ENCODE measurements at regions not wholly inside any gene's neighbourhood (a gene's known extent, or its start where the extent isn't known, plus 50 kb on each side); places are given as distances from the start of the nearest gene placed in this dataset.

DNA sequence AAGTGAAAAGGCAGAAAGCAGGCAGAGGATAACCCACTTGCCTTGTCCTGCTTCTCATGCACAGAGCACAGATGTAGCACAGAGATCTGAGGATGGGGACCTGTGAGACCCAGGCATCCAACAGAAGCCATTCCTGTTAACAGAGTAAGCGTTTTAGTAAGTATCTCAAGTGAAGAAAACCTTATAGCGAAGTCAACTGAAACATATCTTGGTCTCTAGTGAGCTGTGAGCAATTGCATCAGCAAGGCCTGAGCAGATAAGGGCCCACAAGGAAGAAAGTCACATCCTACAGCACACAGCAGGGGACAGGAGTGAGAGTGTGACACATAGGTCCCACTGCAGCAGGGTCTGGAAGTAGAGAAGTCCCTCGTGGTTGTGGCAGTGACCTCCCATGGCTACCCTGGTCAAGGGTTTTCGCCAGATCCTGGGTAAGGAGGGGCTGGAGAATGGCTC is 248.7 kb upstream of the TNP1 start:
- H3K4me1 Mint-ChIP-seq, result no peaks in the 10 kb centered on the region
- H3K4me3 Mint-ChIP-seq, result no peak overlapping the region
- peaks cover 0 to 3% (median 0%) of the 10 kb centered on the region in 3 donors for H3K36me3 Mint-ChIP-seq
- no peaks in the 10 kb centered on the region for H3K9me3 Mint-ChIP-seq
- DNase-seq, result no peak
- no peak overlapping the region for H3K27ac Mint-ChIP-seq
- peaks cover 0 to 4% (median 3%) of the 10 kb centered on the region in 3 donors for H3K27me3 Mint-ChIP-seq (ENCODE audit: low read depth in 3 of 3)

DNA sequence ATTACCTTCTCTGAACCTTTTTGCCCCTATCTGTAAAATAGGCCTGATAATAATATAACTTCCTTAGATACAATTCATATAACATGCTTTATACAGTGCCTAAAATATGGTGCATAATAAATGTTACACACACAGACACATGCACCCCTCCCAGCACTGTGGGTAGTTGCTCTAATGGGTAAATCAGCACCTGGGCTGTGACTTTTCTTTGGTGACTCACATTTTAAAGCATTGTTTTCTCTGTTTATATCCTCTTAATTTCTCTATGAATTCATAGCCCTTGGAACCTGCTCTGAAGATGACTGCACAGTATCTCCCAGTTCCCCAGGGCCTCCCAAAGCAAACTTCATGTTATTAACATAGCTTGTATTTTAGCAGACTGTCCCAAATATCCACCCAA is 248.2 kb upstream of the TNP1 start:
- no peak overlapping the region for H3K27ac Mint-ChIP-seq
- no peak overlapping the region for H3K4me3 Mint-ChIP-seq
- DNase-seq, result no peak
- no peaks in the 10 kb centered on the region for H3K9me3 Mint-ChIP-seq
- peaks cover 0 to 3% (median 0%) of the 10 kb centered on the region in 3 donors for H3K36me3 Mint-ChIP-seq
- no peaks in the 10 kb centered on the region for H3K4me1 Mint-ChIP-seq
- peaks cover 0 to 4% (median 3%) of the 10 kb centered on the region in 3 donors for H3K27me3 Mint-ChIP-seq (ENCODE audit: low read depth in 3 of 3)

- no peaks in the 10 kb centered on the region for H3K4me1 Mint-ChIP-seq
- H3K4me3 Mint-ChIP-seq, result no peak overlapping the region
- peaks cover 0 to 4% (median 2%) of the 10 kb centered on the region in 3 donors for H3K27me3 Mint-ChIP-seq (ENCODE audit: low read depth in 3 of 3)
- peaks cover 0 to 3% (median 0%) of the 10 kb centered on the region in 3 donors for H3K36me3 Mint-ChIP-seq
- no peaks in the 10 kb centered on the region for H3K9me3 Mint-ChIP-seq
- DNase-seq, result no peak
- H3K27ac Mint-ChIP-seq, result no peak overlapping the region
Observed at GRCh38 chr2:217107480-217107879, 247.6 kb upstream of the TNP1 start.

GRCh38 chr2:217106650-217107014 is 246.8 kb upstream of the TNP1 start:
- Mint-ChIP-seq H3K9me3 (no peaks in the 10 kb centered on the region), H3K27ac (no peak overlapping the region), H3K36me3 (peaks cover 0 to 3% (median 0%) of the 10 kb centered on the region in 3 donors), H3K4me1 (no peaks in the 10 kb centered on the region), H3K27me3 (ENCODE audit: low read depth in 3 of 3) (peaks cover 0 to 6% (median 2%) of the 10 kb centered on the region in 3 donors), H3K4me3 (peak overlapping the region in 1 of 5 donors; percentile 4)
- DNase-seq, result no peak

GRCh38 chr2:217105733-217106649 is 246.1 kb upstream of the TNP1 start:
- DNase-seq, result peak in 1 of 3 donors; percentile 2
- Mint-ChIP-seq H3K27me3 (ENCODE audit: low read depth in 3 of 3) (peaks cover 0 to 6% (median 3%) of the 10 kb centered on the region in 3 donors), H3K36me3 (peaks cover 0 to 3% (median 0%) of the 10 kb centered on the region in 3 donors), H3K9me3 (no peaks in the 10 kb centered on the region), H3K4me3 (peak overlapping the region in 1 of 5 donors; percentile 38), H3K4me1 (no peaks in the 10 kb centered on the region), H3K27ac (peak overlapping the region in 2 of 6 donors; percentile 60 to 72)

- DNase-seq, result no peak
- peaks cover 0 to 3% (median 0%) of the 10 kb centered on the region in 3 donors for H3K36me3 Mint-ChIP-seq
- H3K27me3 Mint-ChIP-seq (ENCODE audit: low read depth in 3 of 3), result peaks cover 0 to 6% (median 4%) of the 10 kb centered on the region in 3 donors
- H3K4me3 Mint-ChIP-seq, result no peak overlapping the region
- no peak overlapping the region for H3K27ac Mint-ChIP-seq
- H3K4me1 Mint-ChIP-seq, result no peaks in the 10 kb centered on the region
- no peaks in the 10 kb centered on the region for H3K9me3 Mint-ChIP-seq
Observed at GRCh38 chr2:217103752-217104545, 244.1 kb upstream of the TNP1 start.

- H3K4me1 Mint-ChIP-seq, result no peaks in the 10 kb centered on the region
- H3K27ac Mint-ChIP-seq, result no peak overlapping the region
- H3K9me3 Mint-ChIP-seq, result no peaks in the 10 kb centered on the region
- peaks cover 0 to 3% (median 0%) of the 10 kb centered on the region in 3 donors for H3K36me3 Mint-ChIP-seq
- H3K27me3 Mint-ChIP-seq (ENCODE audit: low read depth in 3 of 3), result peaks cover 0 to 6% (median 4%) of the 10 kb centered on the region in 3 donors
- DNase-seq, result no peak
- H3K4me3 Mint-ChIP-seq, result no peak overlapping the region
Observed at GRCh38 chr2:217102956-217103355, 243.1 kb upstream of the TNP1 start.

- Mint-ChIP-seq H3K4me3 (no peak overlapping the region), H3K36me3 (peaks cover 0 to 3% (median 0%) of the 10 kb centered on the region in 3 donors), H3K9me3 (no peaks in the 10 kb centered on the region), H3K4me1 (no peaks in the 10 kb centered on the region), H3K27ac (no peak overlapping the region), H3K27me3 (ENCODE audit: low read depth in 3 of 3) (peaks cover 0 to 6% (median 4%) of the 10 kb centered on the region in 3 donors)
- no peak for DNase-seq
Observed at GRCh38 chr2:217101972-217102371, 242.1 kb upstream of the TNP1 start.

GRCh38 chr2:217099561-217099960 is 239.7 kb upstream of the TNP1 start:
- Mint-ChIP-seq H3K27me3 (ENCODE audit: low read depth in 3 of 3) (peaks cover 0 to 4% (median 2%) of the 10 kb centered on the region in 3 donors), H3K4me1 (no peaks in the 10 kb centered on the region), H3K36me3 (no peaks in the 10 kb centered on the region), H3K9me3 (peaks cover 0 to 5% (median 0%) of the 10 kb centered on the region in 6 donors), H3K4me3 (no peak overlapping the region), H3K27ac (no peak overlapping the region)
- DNase-seq, result no peak

- no peak for DNase-seq
- H3K27ac Mint-ChIP-seq, result no peak overlapping the region
- peaks cover 0 to 4% (median 2%) of the 10 kb centered on the region in 3 donors for H3K27me3 Mint-ChIP-seq (ENCODE audit: low read depth in 3 of 3)
- H3K9me3 Mint-ChIP-seq, result peaks cover 0 to 5% (median 0%) of the 10 kb centered on the region in 6 donors
- no peak overlapping the region for H3K4me3 Mint-ChIP-seq
- no peaks in the 10 kb centered on the region for H3K36me3 Mint-ChIP-seq
- no peaks in the 10 kb centered on the region for H3K4me1 Mint-ChIP-seq
Observed at GRCh38 chr2:217098435-217098834, 238.6 kb upstream of the TNP1 start.

DNA sequence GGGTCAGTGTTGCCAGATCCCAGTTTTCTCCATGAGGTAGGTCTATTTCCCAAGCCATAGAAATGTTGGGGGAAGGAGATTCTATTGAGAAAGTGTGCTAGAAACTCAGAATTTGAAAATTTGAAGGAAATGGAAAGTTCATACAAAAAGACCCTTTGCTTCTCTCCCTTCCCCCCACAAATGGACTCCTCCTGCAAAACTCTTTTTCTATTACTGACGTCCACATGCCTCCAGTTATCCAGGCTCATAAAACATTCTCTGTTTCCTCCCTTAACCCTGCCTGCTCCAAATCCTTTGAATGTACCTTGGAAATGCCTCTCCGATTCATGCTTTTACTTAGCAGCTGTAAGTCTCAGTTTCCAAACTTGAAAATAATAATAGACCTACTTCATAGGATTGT is 237.5 kb upstream of the TNP1 start:
- Mint-ChIP-seq H3K36me3 (no peaks in the 10 kb centered on the region), H3K27ac (no peak overlapping the region), H3K27me3 (ENCODE audit: low read depth in 3 of 3) (peaks cover 0 to 4% (median 3%) of the 10 kb centered on the region in 3 donors), H3K4me3 (no peak overlapping the region), H3K9me3 (peaks cover 0 to 5% (median 0%) of the 10 kb centered on the region in 6 donors), H3K4me1 (no peaks in the 10 kb centered on the region)
- DNase-seq, result no peak

DNA sequence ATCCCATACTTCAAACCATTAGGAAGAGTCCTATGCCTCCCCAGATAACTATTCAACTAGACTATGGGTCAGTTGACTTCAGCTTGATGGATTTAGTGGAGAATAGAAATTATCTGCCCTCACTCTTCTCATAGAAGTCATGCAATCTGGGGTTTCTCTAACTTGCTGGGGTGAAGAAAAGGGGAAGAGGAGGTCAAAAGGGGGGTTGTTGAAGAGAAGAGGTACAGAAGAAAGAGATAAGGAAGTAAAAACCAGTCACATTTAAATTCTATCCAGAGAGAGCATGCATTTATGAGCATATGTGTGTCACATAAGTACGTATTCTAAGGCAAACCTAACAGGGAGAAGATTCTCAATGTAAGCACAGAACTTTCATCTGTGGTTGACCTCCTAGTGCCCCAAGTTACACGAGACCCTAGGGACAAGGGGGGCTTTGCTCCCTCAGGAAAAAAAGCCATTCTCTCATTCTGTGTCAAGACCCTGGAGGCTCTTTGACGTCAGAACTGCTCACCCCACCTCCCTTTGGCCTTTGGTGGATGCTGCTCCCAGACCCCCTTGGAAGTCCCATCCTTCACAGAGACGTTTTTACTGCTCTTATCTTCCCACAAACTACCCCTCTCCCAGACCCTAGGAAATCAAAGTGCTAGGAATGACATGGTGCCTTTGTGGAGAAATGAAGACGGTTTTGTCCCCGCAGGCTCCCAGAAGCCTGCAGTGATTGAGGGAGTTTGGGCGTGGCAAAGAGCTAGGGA is 236.8 kb upstream of the TNP1 start:
- H3K27ac Mint-ChIP-seq, result no peak overlapping the region
- H3K27me3 Mint-ChIP-seq (ENCODE audit: low read depth in 3 of 3), result peaks cover 0 to 3% (median 2%) of the 10 kb centered on the region in 3 donors
- H3K36me3 Mint-ChIP-seq, result no peaks in the 10 kb centered on the region
- H3K4me3 Mint-ChIP-seq, result no peak overlapping the region
- H3K4me1 Mint-ChIP-seq, result no peaks in the 10 kb centered on the region
- H3K9me3 Mint-ChIP-seq, result peaks cover 0 to 5% (median 0%) of the 10 kb centered on the region in 6 donors
- no peak for DNase-seq

DNA sequence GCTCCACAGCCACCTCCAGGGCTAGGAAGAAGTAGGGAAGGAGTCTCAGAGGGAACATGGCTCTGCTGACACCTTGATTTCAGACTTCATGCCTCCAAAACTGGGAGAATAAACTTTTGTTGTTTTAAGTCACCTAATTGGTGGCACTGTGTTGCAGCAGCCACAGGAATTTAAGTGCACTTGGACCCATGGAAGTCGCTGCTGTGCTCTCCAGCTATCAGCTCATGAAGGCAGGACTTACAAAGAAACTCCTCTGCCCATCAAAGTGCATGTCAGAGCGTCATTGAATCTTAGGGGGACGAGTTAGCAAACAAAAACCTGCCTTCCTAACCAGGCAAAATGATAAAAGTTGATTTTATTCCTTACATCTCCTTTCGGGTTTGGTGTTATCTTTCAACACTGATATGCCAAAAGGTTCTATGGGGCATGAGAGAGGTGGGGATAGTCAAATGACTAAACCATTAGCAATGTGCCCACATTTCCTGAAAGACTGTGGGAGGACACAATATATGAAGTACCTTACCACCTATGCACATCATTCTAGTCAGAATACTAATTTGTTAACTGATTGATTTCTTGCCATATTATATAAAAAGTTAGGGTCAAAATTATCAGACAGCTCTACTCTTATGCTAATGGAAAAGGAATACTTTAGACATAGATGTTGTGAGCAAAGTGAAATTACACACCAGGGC is 235.8 kb upstream of the TNP1 start:
- Mint-ChIP-seq H3K4me1 (no peaks in the 10 kb centered on the region), H3K4me3 (no peak overlapping the region), H3K27me3 (ENCODE audit: low read depth in 3 of 3) (peaks cover 0 to 3% (median 0%) of the 10 kb centered on the region in 3 donors), H3K9me3 (peaks cover 0 to 5% (median 0%) of the 10 kb centered on the region in 6 donors), H3K27ac (no peak overlapping the region), H3K36me3 (no peaks in the 10 kb centered on the region)
- no peak for DNase-seq
